IgD-negative memory B cell (primary cell): ENCODE measurements at regions not wholly inside any gene's neighbourhood (a gene's known extent, or its start where the extent isn't known, plus 50 kb on each side); places are given as distances from the start of the nearest gene placed in this dataset.

ENCODE experiments used
- H3K27ac Mint-ChIP-seq, 3 donors: one replicate each; pipeline ENCODE4 v1.8.0; 2020 to 2022; ENCODE audit warnings: mild to moderate bottlenecking in 3 of 3, mixed read lengths in 3 of 3, moderate library complexity in 1 of 3
- H3K27me3 Mint-ChIP-seq: one replicate; pipeline ENCODE4 v1.8.0; 2021; ENCODE audit warnings: mixed read lengths
- H3K36me3 Mint-ChIP-seq: one replicate; pipeline ENCODE4 v1.8.0; 2020; ENCODE audit warnings: mild to moderate bottlenecking, mixed read lengths
- H3K4me1 Mint-ChIP-seq, 3 donors: one replicate each; pipeline ENCODE4 v1.8.0; 2020 to 2022; ENCODE audit warnings: mixed read lengths in 3 of 3, mild to moderate bottlenecking in 1 of 3
- H3K4me3 Mint-ChIP-seq, 4 donors: one replicate each; pipeline ENCODE4 v1.8.0; 2020 to 2022; ENCODE audit warnings: mild to moderate bottlenecking in 4 of 4, mixed read lengths in 4 of 4, moderate library complexity in 3 of 4
- H3K9me3 Mint-ChIP-seq, 3 donors: one replicate each; pipeline ENCODE4 v1.8.0; 2020 to 2021; ENCODE audit warnings: mixed read lengths in 3 of 3, mild to moderate bottlenecking in 1 of 3

GRCh38 chr14:106843951-106844483 is 1317.6 kb downstream of the TMEM121 start:
- Mint-ChIP-seq H3K4me1 (peaks cover 40 to 51% (median 49%) of the 10 kb centered on the region in 3 donors), H3K9me3 (no peaks in the 10 kb centered on the region), H3K27me3 (peaks cover 1% of the 10 kb centered on the region), H3K36me3 (no peaks in the 10 kb centered on the region), H3K4me3 (peak overlapping the region; percentile 88 to 98 (median 96)), H3K27ac (peak overlapping the region; percentile 84 to 97 (median 93))

GRCh38 chr14:106844608-106845285 is 1318.4 kb downstream of the TMEM121 start:
- Mint-ChIP-seq H3K27me3 (peaks cover 1% of the 10 kb centered on the region), H3K9me3 (no peaks in the 10 kb centered on the region), H3K36me3 (no peaks in the 10 kb centered on the region), H3K27ac (peak overlapping the region; percentile 84 to 97 (median 93)), H3K4me3 (peak overlapping the region; percentile 88 to 98 (median 96)), H3K4me1 (peaks cover 46 to 58% (median 57%) of the 10 kb centered on the region in 3 donors)

- Mint-ChIP-seq H3K27ac (peak overlapping the region; percentile 84 to 97 (median 93)), H3K4me3 (peak overlapping the region; percentile 88 to 98 (median 96)), H3K36me3 (no peaks in the 10 kb centered on the region), H3K27me3 (peaks cover 1% of the 10 kb centered on the region), H3K4me1 (peaks cover 43 to 58% (median 55%) of the 10 kb centered on the region in 3 donors), H3K9me3 (no peaks in the 10 kb centered on the region)
Measured at GRCh38 chr14:106845286-106846087, 1319.1 kb downstream of the TMEM121 start.

- Mint-ChIP-seq H3K27me3 (peaks cover 1% of the 10 kb centered on the region), H3K27ac (peak overlapping the region in 2 of 3 donors; percentile 84 to 97), H3K4me3 (peak overlapping the region; percentile 88 to 98 (median 96)), H3K36me3 (no peaks in the 10 kb centered on the region), H3K9me3 (no peaks in the 10 kb centered on the region), H3K4me1 (peaks cover 43 to 58% (median 58%) of the 10 kb centered on the region in 3 donors)
Measured at GRCh38 chr14:106846218-106846617, 1319.8 kb downstream of the TMEM121 start.

GRCh38 chr14:106848330-106849121 is 1322.1 kb downstream of the TMEM121 start:
- Mint-ChIP-seq H3K9me3 (no peaks in the 10 kb centered on the region), H3K4me1 (peaks cover 43 to 62% (median 61%) of the 10 kb centered on the region in 3 donors), H3K27me3 (peaks cover 1% of the 10 kb centered on the region), H3K27ac (peak overlapping the region; percentile 77 to 90 (median 85)), H3K36me3 (no peaks in the 10 kb centered on the region), H3K4me3 (peak overlapping the region; percentile 63 to 92 (median 86))

- Mint-ChIP-seq H3K36me3 (no peaks in the 10 kb centered on the region), H3K9me3 (no peaks in the 10 kb centered on the region), H3K27ac (peak overlapping the region; percentile 74 to 97 (median 92)), H3K27me3 (peaks cover 1% of the 10 kb centered on the region), H3K4me1 (peaks cover 38 to 55% (median 44%) of the 10 kb centered on the region in 3 donors), H3K4me3 (peak overlapping the region; percentile 80 to 95 (median 92))
Measured at GRCh38 chr14:106850913-106851825, 1324.8 kb downstream of the TMEM121 start.

- H3K36me3 Mint-ChIP-seq = peaks cover 2% of the 10 kb centered on the region
- H3K27ac Mint-ChIP-seq = peak overlapping the region; percentile 43 to 66 (median 59)
- peaks cover 20% of the 10 kb centered on the region for H3K27me3 Mint-ChIP-seq
- H3K4me1 Mint-ChIP-seq = peaks cover 13 to 22% (median 17%) of the 10 kb centered on the region in 3 donors
- peak overlapping the region; percentile 63 to 92 (median 83) for H3K4me3 Mint-ChIP-seq
- H3K9me3 Mint-ChIP-seq = no peaks in the 10 kb centered on the region
Measured at GRCh38 chr14:106872611-106873446, 1346.4 kb downstream of the TMEM121 start.

- H3K4me1 Mint-ChIP-seq = peaks cover 16 to 26% (median 18%) of the 10 kb centered on the region in 3 donors
- H3K27ac Mint-ChIP-seq = peak overlapping the region in 1 of 3 donors; percentile 76
- no peaks in the 10 kb centered on the region for H3K9me3 Mint-ChIP-seq
- peaks cover 2% of the 10 kb centered on the region for H3K36me3 Mint-ChIP-seq
- no peak overlapping the region for H3K4me3 Mint-ChIP-seq
- peaks cover 28% of the 10 kb centered on the region for H3K27me3 Mint-ChIP-seq
Measured at GRCh38 chr14:106874350-106874749, 1348.0 kb downstream of the TMEM121 start.

- Mint-ChIP-seq H3K9me3 (no peaks in the 10 kb centered on the region), H3K36me3 (no peaks in the 10 kb centered on the region), H3K4me1 (peaks cover 16 to 27% (median 18%) of the 10 kb centered on the region in 3 donors), H3K27ac (peak overlapping the region in 1 of 3 donors; percentile 76), H3K27me3 (peaks cover 24% of the 10 kb centered on the region), H3K4me3 (peak overlapping the region in 1 of 4 donors; percentile 70)
Measured at GRCh38 chr14:106875503-106875902, 1349.1 kb downstream of the TMEM121 start.

- Mint-ChIP-seq H3K27me3 (peaks cover 20% of the 10 kb centered on the region), H3K9me3 (no peaks in the 10 kb centered on the region), H3K36me3 (no peaks in the 10 kb centered on the region), H3K27ac (no peak overlapping the region), H3K4me3 (no peak overlapping the region), H3K4me1 (peaks cover 16 to 27% (median 18%) of the 10 kb centered on the region in 3 donors)
Measured at GRCh38 chr14:106876711-106877110, 1350.3 kb downstream of the TMEM121 start.

GRCh38 chr14:106877517-106877916 is 1351.1 kb downstream of the TMEM121 start:
- no peak overlapping the region for H3K27ac Mint-ChIP-seq
- no peaks in the 10 kb centered on the region for H3K9me3 Mint-ChIP-seq
- H3K4me3 Mint-ChIP-seq = no peak overlapping the region
- peaks cover 17% of the 10 kb centered on the region for H3K27me3 Mint-ChIP-seq
- H3K36me3 Mint-ChIP-seq = no peaks in the 10 kb centered on the region
- H3K4me1 Mint-ChIP-seq = peaks cover 14 to 24% (median 17%) of the 10 kb centered on the region in 3 donors

- H3K4me1 Mint-ChIP-seq = peaks cover 7 to 12% (median 9%) of the 10 kb centered on the region in 3 donors
- no peaks in the 10 kb centered on the region for H3K36me3 Mint-ChIP-seq
- H3K9me3 Mint-ChIP-seq = no peaks in the 10 kb centered on the region
- peak overlapping the region in 1 of 3 donors; percentile 76 for H3K27ac Mint-ChIP-seq
- H3K4me3 Mint-ChIP-seq = no peak overlapping the region
- peaks cover 17% of the 10 kb centered on the region for H3K27me3 Mint-ChIP-seq
Measured at GRCh38 chr14:106879241-106879640, 1352.9 kb downstream of the TMEM121 start.

GRCh38 chr14:106883218-106883692 is 1356.9 kb downstream of the TMEM121 start:
- Mint-ChIP-seq H3K4me1 (peaks cover 0 to 5% (median 2%) of the 10 kb centered on the region in 3 donors), H3K27ac (no peak overlapping the region), H3K4me3 (no peak overlapping the region), H3K27me3 (peaks cover 6% of the 10 kb centered on the region), H3K9me3 (no peaks in the 10 kb centered on the region), H3K36me3 (no peaks in the 10 kb centered on the region)
